K562 (cell line): ENCODE measurements at regions not wholly inside any gene's neighbourhood (a gene's known extent, or its start where the extent isn't known, plus 50 kb on each side); places are given as distances from the start of the nearest gene placed in this dataset.

Source experiments
- ATAC-seq: fragments of 200-7000 bp; cut with Tn5 transposase; 3 replicates; pipeline ENCODE4 v1.9.1; 2020; ENCODE audit warnings: moderate library complexity
- BruUV-seq: library from RNA; stranded (reverse); fragments of 400-500 nt; replicated peaks from 2 replicates; lab custom pipeline; 2021; lab: Mats Ljungman, UMichigan
- CTCF ChIA-PET: fragments of 300-600 bp; formaldehyde crosslinking; extraction: SDS; loops from one replicate; lab custom pipeline; 2021; ENCODE audit warnings: low intra/inter-chr PET ratio; lab: Yijun Ruan, JAX
- POLR2A ChIA-PET: fragments of 300-600, 350-650 bp; sonication (Branson Sonifier 250); formaldehyde crosslinking; extraction: SDS; loops from one replicate; lab custom pipeline; 2021; ENCODE audit warnings: antibody characterized with exemption, inconsistent platforms; lab: Yijun Ruan, JAX
- DNase-seq, 4 experiments: peaks; one replicate each; pipeline versions ENCODE4 v3.0.0 to v3.0.0-alpha.2; 2011 to 2018; ENCODE audit warnings: low spot score in 3 of 4, mixed read lengths in 3 of 4; ENCODE audit errors: extremely low read depth in 1 of 4
- FAIRE-seq: peaks from 2 replicates; lab custom pipeline; 2011; peaks lifted over from hg19 to GRCh38; lab: Jason Lieb, UNC
- H2AFZ ChIP-seq: 2 replicates; pipeline ENCODE4 v1.6.0; 2011; ENCODE audit warnings: low read depth, low read length, control low read depth, inconsistent platforms
- H3K27ac ChIP-seq: fragments of 200-600 bp; 3 replicates; pipeline ENCODE4 v1.8.0; 2011; ENCODE audit warnings: low read depth, mild to moderate bottlenecking, control low read depth, inconsistent platforms, low read length, moderate library complexity, mixed read lengths; ENCODE audit errors: extremely low read depth
- H3K27me3 ChIP-seq, 2 experiments: fragments of 300-600 bp in 1 of 2; 2 replicates in 1 of 2; 3 replicates in 1 of 2; pipeline versions ENCODE4 v1.6.0 to v1.8.0; 2011; ENCODE audit warnings: inconsistent platforms in 2 of 2, low read length in 2 of 2, mild to moderate bottlenecking in 1 of 2, mixed read lengths in 1 of 2, moderate library complexity in 1 of 2; ENCODE audit not compliant: control insufficient read depth in 2 of 2, insufficient read depth in 2 of 2
- H3K36me3 ChIP-seq: fragments of 300-600 bp; 3 replicates; pipeline ENCODE4 v1.8.0; 2011; ENCODE audit warnings: mild to moderate bottlenecking, low read length, inconsistent platforms; ENCODE audit not compliant: control insufficient read depth, insufficient read depth
- H3K4me1 ChIP-seq, 2 experiments: fragments of 200-600 bp in 1 of 2; replicated peaks in 1 of 2; 2 replicates in 1 of 2; 3 replicates in 1 of 2; pipeline versions ENCODE4 v1.5.1 to v1.8.0; 2011; ENCODE audit warnings: inconsistent platforms in 2 of 2, low read length in 2 of 2, mild to moderate bottlenecking in 1 of 2, mixed read lengths in 1 of 2, moderate library complexity in 1 of 2; ENCODE audit not compliant: control insufficient read depth in 2 of 2, insufficient read depth in 2 of 2
- H3K4me2 ChIP-seq: 2 replicates; pipeline ENCODE4 v1.6.1; 2011; ENCODE audit warnings: low read length, control low read depth, inconsistent platforms, mixed read lengths; ENCODE audit not compliant: insufficient read depth
- H3K4me3 ChIP-seq: fragments of 200-600 bp; sonication (generic), shearing (Covaris generic); 2 replicates; pipeline ENCODE4 v1.5.1; 2016; ENCODE audit warnings: control low read depth, inconsistent platforms
- H3K79me2 ChIP-seq: fragments of 200-600 bp; 3 replicates; pipeline ENCODE4 v1.8.0; 2011; ENCODE audit warnings: low read length, inconsistent platforms; ENCODE audit not compliant: control insufficient read depth, insufficient read depth
- H3K9ac ChIP-seq, 2 experiments: 2 replicates each; pipeline versions ENCODE4 v1.6.0 to v1.6.1; 2011; ENCODE audit warnings: low read depth in 2 of 2, low read length in 2 of 2, control low read depth in 1 of 2, inconsistent platforms in 1 of 2, mild to moderate bottlenecking in 1 of 2, mixed read lengths in 1 of 2; ENCODE audit not compliant: insufficient read depth in 1 of 2
- H3K9me1 ChIP-seq: one replicate; pipeline ENCODE4 v1.6.0; 2011; ENCODE audit warnings: inconsistent platforms, mild to moderate bottlenecking, low read length, moderate library complexity; ENCODE audit not compliant: control insufficient read depth, insufficient read depth
- H3K9me3 ChIP-seq: replicated peaks from 2 replicates; pipeline ENCODE4 v1.5.1; 2011; ENCODE audit warnings: low read depth, low read length, inconsistent platforms; ENCODE audit not compliant: control insufficient read depth, insufficient read depth
- H4K20me1 ChIP-seq: replicated peaks from 2 replicates; pipeline ENCODE4 v1.6.1; 2011; ENCODE audit warnings: low read length, inconsistent platforms, mixed read lengths; ENCODE audit not compliant: control insufficient read depth, insufficient read depth
- BRD9 ChIP-seq: fragments of 450-650 bp; IDR thresholded peaks from 2 replicates; pipeline ENCODE4 v1.6.1; 2018; ENCODE audit warnings: low read depth; ENCODE audit not compliant: partially characterized antibody
- ELF1 ChIP-seq: fragments of 200-800 bp; sonication (Bioruptor generic); IDR thresholded peaks from 2 replicates; pipeline ENCODE4 v1.6.1; 2016; ENCODE audit warnings: missing genetic modification characterization, missing compliant biosample characterization
- POLR3A ChIP-seq: IDR thresholded peaks from 2 replicates; pipeline ENCODE4 v1.6.1; 2011; ENCODE audit warnings: borderline replicate concordance, mild to moderate bottlenecking, moderate library complexity; ENCODE audit not compliant: insufficient read length, insufficient read depth; ENCODE audit errors: extremely low read depth
- PPARD ChIP-seq: fragments of 250-450 bp; sonication (Bioruptor Pico); IDR thresholded peaks from 2 replicates; pipeline ENCODE4 v1.8.0; 2022; ENCODE audit warnings: inconsistent platforms, mild to moderate bottlenecking, moderate library complexity
- RFX1 ChIP-seq: fragments of 450-650 bp; IDR thresholded peaks from 2 replicates; pipeline ENCODE4 v1.6.1; 2016; ENCODE audit warnings: mild to moderate bottlenecking, moderate library complexity
- SMARCB1 ChIP-seq: IDR thresholded peaks from 2 replicates; pipeline ENCODE4 v1.6.1; 2011; ENCODE audit warnings: improper control_type of control experiment, low read depth; ENCODE audit not compliant: insufficient read length
- TEAD2 ChIP-seq: fragments of 450-650 bp; IDR thresholded peaks from 2 replicates; pipeline ENCODE4 v1.6.1; 2016; ENCODE audit warnings: missing genetic modification characterization, control low read depth, missing compliant biosample characterization
- ZBED1 ChIP-seq: IDR thresholded peaks from 2 replicates; pipeline ENCODE4 v1.6.1; 2014
- WGBS: fragments of 100-300 bp; shearing (Covaris generic); methylation state at CpG from one replicate; pipeline ENCODE4 v1.1.6; 2016; ENCODE audit warnings: low coverage, mixed read lengths; ENCODE audit not compliant: insufficient coverage; ENCODE audit errors: missing lambda C conversion rate; 5-methylcytosine and 5-hydroxymethylcytosine counted together
- in situ Hi-C: fragments of 300-500 bp; cut with MboI; formaldehyde crosslinking; loops from 4 replicates; pipeline ENCODE4 v1.15.0; 2018; ENCODE audit warnings: inconsistent platforms, mixed read lengths
- intact Hi-C: fragments of 100-400 bp; cut with micrococcal nuclease; formaldehyde crosslinking; loops from 2 replicates; pipeline ENCODE4 v1.14.2; 2022
- TF ChIP-seq, protein P1 (sequence below): fragments of 250-450 bp; sonication (Bioruptor Pico); IDR thresholded peaks from 2 replicates; pipeline ENCODE4 v1.8.0; 2021; ENCODE audit warnings: moderate library complexity, mild to moderate bottlenecking, inconsistent platforms
- TF ChIP-seq, protein P2 (sequence below): sonication (generic); formaldehyde crosslinking; IDR thresholded peaks from 2 replicates; pipeline ENCODE4 v1.8.0; 2022; ENCODE audit warnings: mild to moderate bottlenecking, missing genetic modification reagents
- TF ChIP-seq, protein P3 (sequence below): fragments of 450-650 bp; IDR thresholded peaks from 2 replicates; pipeline ENCODE4 v1.6.1; 2016; ENCODE audit warnings: mild to moderate bottlenecking

DNA sequence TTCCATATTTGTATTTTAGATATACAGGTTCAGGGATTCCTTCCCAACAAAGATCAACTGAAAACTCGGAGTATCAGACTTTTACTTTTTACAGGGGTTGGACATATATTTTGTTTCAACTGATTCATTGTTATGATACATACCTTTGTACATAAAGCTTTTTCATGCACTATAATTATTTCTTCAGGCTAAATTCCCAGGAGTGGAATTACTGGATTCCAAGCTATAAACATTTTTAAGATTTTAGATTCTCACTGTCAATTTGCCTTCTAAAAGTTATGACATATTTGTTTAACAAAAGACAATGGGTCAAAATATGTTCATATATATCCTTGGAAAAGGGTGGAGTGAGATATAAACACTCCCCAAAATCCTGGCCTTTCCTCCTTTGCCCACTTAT is 449.0 kb downstream of the PDCD6IP start (continued):
- TF ChIP-seq RFX1 (no peak), SMARCB1 (no peak), ZBED1 (no peak)
- TF ChIP-seq, all 486 proteins: peak for 0

DNA sequence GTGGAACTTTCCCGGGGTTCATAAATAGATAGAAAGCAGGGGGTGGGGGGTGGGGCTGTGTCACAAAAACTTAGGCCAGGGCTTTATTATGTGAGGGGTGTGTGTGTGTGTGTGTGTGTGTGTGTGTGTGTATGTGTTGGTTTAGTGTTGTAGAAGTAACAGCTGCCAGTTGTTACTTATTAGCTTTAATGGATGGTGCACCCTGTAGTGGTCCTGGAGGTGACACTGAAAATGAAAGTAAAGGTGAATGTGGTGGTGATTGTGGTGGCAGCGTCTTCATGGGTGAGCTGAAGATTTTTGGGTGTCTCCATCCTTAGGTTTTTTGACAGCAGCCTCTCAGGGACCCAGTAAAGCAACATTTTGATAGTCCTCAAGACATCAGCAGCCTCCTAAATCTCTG is 449.9 kb downstream of the PDCD6IP start:
- no peak for DNase-seq
- Histone ChIP-seq H3K27me3 (peaks cover 0 to 2% of the 10 kb centered on the region in 2 experiments; a peak in 1 of 5 replicates), H3K9ac (no peak overlapping the region), H3K36me3 (no peaks in the 10 kb centered on the region), H3K9me3 (no peaks in the 10 kb centered on the region), H3K4me2 (no peak overlapping the region), H4K20me1 (no peaks in the 10 kb centered on the region), H3K27ac (no peak overlapping the region), H3K79me2 (no peaks in the 10 kb centered on the region), H2AFZ (no peak overlapping the region), H3K9me1 (no peaks in the 10 kb centered on the region), H3K4me1 (no peaks in the 10 kb centered on the region), H3K4me3 (no peak overlapping the region)
- no TSS peak for BruUV-seq
- FAIRE-seq, result no peak
- CTCF ChIA-PET, result no interaction called here
- POLR2A ChIA-PET, result interaction anchor here (0.5 to 1.8 kb wide), 3 partner anchors 8 to 42 kb away, joined by 3 to 6 read pairs (median 3); no protein-coding TSS in a partner anchor
- in situ Hi-C loops, result no loop called here
- intact Hi-C loops, result no loop called here
- WGBS, result 0% methylated on average over 2 of the region's 2 CpGs
- ATAC-seq, result no peak
- TF ChIP-seq, protein P1, sequence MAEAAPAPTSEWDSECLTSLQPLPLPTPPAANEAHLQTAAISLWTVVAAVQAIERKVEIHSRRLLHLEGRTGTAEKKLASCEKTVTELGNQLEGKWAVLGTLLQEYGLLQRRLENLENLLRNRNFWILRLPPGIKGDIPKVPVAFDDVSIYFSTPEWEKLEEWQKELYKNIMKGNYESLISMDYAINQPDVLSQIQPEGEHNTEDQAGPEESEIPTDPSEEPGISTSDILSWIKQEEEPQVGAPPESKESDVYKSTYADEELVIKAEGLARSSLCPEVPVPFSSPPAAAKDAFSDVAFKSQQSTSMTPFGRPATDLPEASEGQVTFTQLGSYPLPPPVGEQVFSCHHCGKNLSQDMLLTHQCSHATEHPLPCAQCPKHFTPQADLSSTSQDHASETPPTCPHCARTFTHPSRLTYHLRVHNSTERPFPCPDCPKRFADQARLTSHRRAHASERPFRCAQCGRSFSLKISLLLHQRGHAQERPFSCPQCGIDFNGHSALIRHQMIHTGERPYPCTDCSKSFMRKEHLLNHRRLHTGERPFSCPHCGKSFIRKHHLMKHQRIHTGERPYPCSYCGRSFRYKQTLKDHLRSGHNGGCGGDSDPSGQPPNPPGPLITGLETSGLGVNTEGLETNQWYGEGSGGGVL (CRISPR knock-in tag), result no peak
- TF ChIP-seq, protein P2, sequence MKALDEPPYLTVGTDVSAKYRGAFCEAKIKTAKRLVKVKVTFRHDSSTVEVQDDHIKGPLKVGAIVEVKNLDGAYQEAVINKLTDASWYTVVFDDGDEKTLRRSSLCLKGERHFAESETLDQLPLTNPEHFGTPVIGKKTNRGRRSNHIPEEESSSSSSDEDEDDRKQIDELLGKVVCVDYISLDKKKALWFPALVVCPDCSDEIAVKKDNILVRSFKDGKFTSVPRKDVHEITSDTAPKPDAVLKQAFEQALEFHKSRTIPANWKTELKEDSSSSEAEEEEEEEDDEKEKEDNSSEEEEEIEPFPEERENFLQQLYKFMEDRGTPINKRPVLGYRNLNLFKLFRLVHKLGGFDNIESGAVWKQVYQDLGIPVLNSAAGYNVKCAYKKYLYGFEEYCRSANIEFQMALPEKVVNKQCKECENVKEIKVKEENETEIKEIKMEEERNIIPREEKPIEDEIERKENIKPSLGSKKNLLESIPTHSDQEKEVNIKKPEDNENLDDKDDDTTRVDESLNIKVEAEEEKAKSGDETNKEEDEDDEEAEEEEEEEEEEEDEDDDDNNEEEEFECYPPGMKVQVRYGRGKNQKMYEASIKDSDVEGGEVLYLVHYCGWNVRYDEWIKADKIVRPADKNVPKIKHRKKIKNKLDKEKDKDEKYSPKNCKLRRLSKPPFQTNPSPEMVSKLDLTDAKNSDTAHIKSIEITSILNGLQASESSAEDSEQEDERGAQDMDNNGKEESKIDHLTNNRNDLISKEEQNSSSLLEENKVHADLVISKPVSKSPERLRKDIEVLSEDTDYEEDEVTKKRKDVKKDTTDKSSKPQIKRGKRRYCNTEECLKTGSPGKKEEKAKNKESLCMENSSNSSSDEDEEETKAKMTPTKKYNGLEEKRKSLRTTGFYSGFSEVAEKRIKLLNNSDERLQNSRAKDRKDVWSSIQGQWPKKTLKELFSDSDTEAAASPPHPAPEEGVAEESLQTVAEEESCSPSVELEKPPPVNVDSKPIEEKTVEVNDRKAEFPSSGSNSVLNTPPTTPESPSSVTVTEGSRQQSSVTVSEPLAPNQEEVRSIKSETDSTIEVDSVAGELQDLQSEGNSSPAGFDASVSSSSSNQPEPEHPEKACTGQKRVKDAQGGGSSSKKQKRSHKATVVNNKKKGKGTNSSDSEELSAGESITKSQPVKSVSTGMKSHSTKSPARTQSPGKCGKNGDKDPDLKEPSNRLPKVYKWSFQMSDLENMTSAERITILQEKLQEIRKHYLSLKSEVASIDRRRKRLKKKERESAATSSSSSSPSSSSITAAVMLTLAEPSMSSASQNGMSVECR (CRISPR knock-in tag), result no peak
- TF ChIP-seq, protein P3, sequence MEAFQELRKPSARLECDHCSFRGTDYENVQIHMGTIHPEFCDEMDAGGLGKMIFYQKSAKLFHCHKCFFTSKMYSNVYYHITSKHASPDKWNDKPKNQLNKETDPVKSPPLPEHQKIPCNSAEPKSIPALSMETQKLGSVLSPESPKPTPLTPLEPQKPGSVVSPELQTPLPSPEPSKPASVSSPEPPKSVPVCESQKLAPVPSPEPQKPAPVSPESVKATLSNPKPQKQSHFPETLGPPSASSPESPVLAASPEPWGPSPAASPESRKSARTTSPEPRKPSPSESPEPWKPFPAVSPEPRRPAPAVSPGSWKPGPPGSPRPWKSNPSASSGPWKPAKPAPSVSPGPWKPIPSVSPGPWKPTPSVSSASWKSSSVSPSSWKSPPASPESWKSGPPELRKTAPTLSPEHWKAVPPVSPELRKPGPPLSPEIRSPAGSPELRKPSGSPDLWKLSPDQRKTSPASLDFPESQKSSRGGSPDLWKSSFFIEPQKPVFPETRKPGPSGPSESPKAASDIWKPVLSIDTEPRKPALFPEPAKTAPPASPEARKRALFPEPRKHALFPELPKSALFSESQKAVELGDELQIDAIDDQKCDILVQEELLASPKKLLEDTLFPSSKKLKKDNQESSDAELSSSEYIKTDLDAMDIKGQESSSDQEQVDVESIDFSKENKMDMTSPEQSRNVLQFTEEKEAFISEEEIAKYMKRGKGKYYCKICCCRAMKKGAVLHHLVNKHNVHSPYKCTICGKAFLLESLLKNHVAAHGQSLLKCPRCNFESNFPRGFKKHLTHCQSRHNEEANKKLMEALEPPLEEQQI, result no peak
- TF ChIP-seq TEAD2 (tag) (no peak), PPARD (CRISPR knock-in tag) (no peak), BRD9 (no peak), ELF1 (no peak), POLR3A (no peak)
